ENCODE measurements at regions not wholly inside any gene's neighbourhood (a gene's known extent, or its start where the extent isn't known, plus 50 kb on each side); places are given as distances from the start of the nearest gene placed in this dataset.

DNA sequence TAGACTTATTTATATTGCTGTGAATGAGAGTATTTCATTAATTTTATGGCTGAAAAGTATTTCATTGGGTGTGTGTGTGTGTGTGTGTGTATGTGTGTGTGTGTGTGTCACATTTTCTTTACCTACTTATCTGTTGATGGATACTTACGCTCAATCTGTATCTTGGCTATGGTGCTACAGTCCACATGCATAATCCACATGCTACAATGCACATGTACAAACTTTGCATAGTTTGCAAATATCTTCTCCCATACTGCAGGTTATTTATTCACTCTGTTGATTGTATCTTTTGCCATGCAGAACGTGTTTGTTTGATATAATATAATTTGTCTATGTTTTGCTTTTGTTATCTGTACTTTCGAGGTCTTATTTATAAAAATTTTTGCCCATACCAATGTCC, 167.8 kb downstream of the RAB28 start:
- no peak for DNase-seq

DNA sequence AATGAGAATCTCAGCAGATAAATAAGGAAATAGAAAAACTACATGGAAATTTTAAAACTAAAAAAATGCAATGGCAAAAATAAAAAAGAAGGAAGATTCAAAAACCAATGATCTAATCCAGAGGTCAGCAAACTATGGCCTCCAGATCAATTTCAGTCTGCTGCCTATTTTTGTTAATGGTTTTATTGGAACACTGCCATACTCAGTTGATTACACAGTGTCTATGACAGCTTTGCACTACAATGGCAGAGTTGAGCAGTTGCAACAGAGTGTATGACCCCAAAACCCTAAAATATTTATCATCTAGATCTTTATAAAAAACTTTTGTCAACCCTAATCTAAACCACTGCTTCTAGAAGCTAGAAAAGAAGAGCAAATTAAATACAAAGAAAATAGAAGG, 170.3 kb downstream of the RAB28 start:
- DNase-seq: no peak

DNA sequence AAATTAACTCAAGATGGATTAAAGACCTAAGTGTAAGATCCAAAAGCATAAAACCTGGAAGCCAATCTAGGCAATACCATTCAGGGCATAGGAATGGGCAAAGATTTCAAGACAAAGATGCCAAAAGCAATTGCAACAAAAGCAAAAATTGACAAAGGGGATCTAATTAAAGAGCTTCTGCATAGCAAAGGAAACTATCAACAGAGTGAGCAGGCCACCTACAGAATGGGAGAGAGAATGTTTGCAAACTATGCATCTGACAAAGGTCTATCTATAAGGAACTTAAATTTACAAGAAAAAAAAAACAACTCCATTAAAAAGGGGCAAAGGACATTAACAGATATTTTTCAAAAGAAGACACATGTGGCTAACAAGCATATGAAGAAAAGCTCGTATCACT, 171.9 kb downstream of the RAB28 start:
- no peak for DNase-seq

DNA sequence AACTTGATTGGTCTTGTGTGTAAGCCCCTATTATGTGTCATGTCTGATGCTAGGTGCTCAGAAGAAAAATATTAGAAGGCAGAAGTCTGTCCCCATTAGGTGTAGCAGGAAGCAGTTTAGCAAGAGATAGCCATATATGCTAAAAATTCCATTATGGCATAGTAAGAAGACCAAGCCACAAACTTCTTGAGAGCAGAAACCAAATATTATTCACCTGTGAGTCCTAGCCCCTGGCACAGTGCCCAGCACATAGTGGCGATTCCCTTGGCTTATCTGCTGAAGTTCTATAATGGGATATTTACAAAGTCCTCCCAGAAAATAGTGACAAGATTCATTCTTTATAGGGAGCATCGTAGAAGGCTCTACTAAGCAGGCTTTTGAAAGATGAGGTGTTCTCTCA, 174.4 kb downstream of the RAB28 start:
- DNase-seq: no peak

DNA sequence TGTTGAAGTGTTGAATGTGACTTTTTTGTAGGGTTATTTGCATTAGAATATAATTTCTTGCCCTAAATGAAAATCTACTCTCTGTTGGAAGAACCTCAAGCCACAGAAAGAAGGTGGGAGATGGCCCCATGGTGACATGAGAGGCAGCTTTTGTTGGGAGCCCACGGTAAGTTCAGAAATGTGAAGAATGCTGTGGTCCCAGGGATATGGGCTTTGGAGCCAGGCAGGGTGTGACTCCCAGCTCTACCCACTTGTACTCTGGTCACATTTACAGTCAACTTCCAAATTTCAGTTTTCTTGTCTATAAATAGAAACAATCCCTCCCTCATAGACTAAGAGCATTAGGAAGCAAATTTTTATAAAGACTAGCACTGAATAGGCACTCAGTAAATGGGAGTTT, 177.8 kb downstream of the RAB28 start:
- DNase-seq: no peak

DNA sequence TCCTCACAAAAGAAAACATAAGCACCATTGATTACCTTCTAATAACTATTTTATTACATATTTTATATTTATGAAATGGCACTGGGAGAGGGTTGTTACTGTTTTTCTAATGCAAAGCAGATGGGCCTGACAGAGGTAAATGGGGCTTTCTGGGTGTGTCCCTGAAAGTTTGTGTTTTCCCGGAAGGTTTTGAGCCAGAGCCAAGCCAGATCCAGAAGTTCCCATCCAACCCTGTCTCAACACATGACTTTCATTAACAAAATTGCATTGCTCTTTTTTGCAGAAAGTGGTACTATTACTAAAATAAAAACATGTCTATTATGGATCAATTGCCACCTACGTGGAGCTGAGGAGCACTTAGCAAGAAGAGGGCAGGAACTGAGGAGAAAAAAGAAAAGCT, 181.3 kb downstream of the RAB28 start:
- DNase-seq: no peak

DNA sequence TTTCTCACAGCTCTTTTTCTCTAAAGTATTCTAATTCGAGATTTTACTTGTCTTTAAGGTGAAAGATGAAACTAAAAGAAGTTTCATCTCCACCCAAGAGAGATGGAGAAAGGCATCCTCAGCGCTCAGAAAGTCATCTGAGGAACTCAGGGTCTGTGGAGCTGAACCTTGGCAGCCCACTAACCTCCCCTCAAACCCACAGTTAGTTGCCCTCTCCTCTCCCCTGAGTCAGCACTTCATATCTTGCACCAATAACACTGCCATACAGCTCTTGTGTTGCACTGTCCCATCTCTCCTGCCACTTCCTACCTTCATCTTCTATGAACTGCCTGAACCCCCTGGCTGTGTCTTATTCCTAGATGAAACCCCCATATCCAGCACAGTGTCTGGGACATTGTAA, 184.8 kb downstream of the RAB28 start:
- DNase-seq: no peak

DNA sequence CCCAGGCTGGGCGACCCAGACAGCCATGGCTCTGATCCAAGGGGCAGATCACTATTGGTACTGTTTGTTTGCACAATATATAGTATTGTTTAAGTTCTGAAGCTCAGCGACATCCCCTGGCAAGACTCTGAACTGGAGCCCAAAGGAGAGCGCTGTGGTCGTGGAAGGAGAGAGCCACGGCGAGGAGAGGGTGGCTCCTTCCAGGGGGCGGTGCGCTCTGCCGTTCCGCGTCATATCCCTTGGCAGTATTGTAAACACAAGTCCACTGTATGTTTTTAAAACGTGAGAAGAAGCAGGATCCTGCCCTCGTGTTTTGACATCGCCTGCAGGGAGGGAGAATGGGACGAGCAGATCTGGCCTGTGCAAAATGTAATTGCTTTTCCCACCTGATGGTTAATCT, 185.5 kb downstream of the RAB28 start:
- DNase-seq: no peak

DNA sequence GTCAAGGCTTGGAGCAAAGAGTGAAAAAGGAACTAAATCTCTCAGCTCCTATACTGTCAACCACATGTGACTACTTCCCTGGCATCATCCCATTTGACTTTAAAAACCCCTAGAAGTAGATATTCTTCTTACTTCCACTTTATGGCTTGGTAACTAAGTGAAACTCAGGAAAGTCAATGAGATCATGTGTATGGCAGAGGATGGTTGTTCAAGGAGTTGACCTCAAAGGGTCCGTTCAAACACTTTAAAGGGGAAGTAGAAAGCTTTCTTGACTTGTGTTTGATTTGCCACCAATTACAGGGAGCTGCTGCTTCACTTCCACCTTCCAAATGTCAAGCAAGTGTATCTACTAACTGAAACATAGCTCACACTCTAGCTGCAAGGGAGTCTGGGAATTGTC, 187.2 kb downstream of the RAB28 start:
- no peak for DNase-seq

DNA sequence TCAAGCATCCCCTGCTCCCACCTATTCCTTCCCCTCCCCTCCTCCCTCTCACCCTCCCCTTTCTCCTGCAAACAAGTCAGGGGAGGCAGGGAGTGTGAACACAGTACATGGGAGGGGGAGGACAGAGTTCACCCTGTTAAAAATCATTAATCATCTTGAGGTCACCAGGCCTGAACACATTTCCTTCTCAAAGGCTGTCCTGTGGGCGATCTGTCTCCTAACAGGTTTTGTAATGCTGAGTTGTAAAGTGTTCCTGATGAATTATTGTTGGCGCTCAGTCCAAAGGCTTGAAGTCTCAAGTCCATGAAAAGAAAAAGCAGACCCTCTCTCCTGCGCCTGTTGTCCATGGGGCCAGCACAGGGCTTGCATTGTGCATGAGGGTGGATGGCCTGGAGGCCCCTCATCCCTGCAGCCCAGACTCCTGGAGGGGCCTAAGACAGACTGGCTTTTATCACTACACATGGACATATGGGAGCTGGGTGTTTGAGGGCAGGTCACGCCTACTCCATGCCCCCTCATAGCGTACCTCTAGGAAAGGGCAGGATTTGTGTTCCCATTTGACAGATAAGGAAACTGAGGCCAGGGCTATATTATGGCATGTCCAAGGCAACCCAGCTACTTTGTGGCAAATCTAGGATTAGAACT, 189.1 kb downstream of the RAB28 start:
- no peak for DNase-seq

DNA sequence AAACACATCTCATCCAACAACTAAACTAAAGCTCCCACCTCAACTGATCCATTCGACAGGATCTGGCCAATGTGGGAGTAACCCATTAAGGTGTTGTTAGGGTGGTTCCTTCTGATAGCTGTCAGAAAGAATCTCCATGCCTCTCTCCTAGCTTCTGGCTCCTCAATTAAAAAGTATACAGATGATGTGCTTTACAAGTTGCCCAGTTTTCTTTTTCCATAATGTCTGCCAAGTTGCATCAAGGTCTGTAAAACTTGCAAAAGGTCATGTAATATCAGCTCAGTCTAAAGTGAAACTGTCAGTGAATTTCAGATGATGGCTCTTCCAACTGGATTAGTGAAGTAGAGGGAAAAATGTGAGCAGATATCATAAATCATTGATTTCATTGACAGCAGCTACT, 191.8 kb downstream of the RAB28 start:
- DNase-seq: no peak

DNA sequence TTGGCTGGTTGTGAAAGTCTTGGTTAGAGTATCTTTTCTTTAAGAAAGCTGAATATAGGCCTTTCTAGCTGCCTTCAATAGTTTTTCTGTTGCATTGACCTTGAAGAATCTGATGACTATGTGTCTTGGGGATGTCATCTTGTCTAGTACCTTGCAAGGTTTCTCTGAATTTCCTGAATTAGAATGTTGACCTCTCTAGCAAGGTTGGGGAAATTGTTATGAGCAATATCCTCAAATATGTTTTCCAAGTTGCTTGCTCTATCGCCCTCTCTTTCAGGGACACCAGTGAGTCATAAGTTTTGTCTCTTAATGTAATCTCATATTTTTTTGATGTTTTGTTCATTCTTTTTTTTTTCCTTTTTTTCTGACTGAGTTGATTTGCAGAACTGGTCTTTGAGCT, 194.7 kb downstream of the RAB28 start:
- DNase-seq: no peak

DNA sequence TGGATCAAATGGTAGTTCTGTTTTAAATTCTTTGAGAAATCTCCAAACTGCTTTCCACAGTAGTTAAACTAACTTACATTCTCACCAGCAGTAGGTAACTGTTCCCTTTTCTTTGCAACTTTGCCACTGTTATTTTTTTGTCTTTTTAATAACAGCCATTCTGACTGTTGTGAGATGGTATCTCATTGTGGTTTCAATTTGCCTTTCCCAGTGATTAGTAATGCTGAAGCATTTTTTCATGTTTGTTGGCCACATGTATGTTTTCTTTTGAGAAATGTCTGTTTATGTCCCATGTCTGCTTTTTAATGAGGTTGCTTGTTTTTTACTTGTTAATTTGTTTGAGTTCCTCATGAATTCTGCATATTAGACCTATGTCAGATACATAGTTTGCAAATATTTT, 198.8 kb downstream of the RAB28 start:
- DNase-seq: no peak

DNA sequence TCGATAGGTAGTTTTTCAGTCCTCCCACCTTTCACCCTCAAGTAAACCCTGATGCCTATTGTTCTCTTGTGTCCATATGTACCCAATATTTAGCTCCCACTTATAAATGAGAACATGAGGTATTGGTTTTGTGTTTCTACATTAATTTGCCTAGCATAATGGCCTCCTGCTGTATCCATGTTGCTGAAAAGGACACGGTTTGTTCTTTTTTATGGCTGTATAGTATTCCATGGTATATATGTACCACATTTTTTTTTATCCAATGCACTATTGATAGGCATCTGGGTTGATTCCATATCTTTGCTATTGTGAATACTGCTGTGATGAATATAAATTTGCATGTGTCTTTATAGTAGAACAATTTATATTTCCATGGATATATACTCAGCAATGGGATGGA, 199.2 kb downstream of the RAB28 start:
- DNase-seq: no peak

DNA sequence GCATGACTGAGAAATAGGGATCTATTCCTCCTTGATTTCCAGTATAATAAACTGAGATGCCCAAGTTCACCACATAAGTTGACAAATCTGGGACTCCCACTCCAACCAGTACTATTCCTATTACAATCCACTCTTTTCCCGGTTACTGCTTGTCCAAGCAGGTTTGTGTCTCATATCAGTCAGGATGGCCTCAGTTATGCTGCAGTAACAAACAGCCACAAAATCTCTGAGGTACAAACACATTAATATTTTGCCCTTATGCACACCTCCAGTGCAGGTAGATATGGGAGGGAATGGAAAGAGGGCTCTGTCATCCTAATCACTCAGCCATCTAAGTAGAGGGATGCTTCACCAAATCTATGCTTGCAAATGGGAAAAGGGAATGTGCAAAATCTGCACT, 207.8 kb downstream of the RAB28 start:
- DNase-seq: no peak

DNA sequence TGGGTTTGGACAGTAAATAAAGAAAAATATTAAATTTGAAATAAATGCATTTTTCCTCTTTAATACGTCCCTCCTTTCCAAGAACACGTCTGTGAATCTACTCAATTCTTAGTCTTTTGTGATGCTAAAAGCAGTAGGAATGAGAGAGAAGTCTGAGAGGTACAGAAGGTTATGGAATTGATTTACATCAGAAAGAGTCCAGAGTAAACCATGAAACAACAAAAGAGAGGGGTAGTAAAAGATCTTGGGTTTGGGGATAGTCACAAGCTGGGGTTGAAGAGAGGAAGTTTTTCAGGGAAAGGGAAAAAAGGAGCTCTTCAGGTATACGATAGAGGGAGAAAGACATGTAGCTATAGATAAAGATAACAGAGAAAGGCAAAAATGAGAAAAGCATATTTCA, 215.4 kb downstream of the RAB28 start:
- DNase-seq: no peak

DNA sequence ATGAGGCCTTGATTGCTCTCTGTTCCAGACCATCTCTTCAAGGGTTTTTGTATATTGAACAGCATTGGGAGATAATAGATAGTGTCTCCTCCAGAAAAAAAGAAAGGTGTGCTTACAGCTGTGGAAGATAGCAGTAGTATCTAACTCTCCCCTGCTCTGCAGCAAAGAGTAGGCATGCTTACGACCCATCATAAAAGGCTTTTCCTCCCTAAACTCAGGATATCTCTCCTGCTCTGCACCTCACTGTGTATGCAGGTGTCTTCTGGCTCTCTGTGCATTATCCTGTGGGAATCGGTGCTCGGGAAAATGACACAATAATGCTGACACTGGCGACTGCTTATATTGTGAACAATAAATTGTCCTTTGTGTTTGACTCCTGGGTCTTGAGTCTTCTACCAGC, 216.0 kb downstream of the RAB28 start:
- no peak for DNase-seq

DNA sequence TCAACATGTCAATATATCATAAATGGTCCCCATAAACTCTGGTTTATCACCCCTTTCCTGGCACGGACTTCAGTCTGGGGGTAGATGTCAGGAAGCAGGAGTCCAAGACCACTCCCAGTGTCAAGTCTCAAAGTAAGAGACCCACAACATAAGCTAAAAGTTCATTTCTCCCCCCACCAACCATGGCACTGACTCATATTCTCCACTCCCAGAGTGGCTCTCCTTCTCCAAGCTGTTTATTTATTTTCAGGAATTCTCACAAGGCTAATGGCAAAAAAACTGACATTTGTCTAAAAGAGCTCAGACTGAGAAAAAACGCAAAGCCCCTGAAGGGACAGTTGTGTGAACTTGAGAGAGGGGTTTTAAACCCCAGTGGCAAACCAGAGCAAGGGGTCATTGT, 217.0 kb downstream of the RAB28 start:
- no peak for DNase-seq

DNA sequence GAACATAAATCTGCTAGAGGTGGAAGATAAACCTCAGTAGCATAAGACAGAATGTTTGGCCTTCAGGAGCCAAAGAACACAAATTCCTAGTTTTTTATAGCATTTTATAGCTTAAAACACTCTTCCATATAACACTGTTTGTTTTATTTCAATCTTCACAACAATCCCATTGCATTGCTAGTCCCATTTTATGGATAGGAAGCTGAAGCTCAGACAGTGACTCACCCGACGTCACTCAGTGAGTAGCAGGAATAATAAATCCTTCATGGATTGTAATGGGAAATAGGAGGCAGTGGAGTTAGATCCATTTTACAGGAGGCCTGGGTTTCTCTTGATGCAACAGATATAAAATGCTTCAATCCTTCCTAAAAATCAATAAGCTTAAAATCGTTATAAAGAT, 217.5 kb downstream of the RAB28 start:
- DNase-seq: no peak

DNA sequence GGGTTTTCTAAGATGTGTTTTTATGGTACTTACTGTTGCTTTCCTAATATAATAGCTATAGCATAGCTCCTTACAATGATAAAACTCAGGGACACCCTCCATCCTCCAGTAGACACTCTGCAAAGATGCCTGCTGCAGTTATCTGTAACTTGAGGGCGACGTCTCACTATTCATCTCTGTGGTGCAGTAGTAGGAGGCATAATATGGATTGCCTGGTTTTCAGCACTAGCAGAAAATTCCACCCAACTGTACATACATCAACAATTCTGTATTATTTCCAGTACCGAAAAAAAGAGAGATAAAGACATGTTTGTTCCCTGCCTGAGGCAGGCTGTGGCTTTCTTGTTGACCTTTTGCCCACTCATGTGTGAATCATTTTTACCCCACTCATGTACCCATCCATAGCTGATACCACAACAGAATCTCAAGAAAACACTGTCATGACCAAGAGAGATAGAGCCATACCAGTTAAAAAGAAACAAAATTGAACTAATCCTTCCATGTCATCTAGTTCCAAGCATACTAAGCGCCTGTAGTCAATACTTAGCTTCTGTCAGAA, 220.1 kb downstream of the RAB28 start:
- no peak for DNase-seq

DNA sequence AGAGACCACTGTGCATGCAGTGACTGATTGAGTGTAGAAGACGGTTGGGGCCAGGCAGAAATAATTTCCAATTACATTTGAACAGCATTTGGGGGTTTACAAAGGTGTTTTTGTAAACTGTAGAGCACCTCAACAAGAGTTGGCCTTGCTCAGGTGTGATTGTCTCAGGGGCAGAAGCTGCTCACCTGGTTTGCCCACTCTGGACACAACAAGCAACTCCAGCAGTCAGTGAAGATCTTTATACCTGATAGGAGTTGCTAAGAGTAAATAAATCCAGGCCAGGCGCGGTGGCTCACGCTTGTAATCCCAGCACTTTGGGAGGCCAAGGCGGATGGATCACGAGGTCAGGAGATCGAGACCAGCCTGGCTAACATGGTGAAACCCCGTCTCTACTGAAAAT, 221.3 kb downstream of the RAB28 start:
- no peak for DNase-seq

DNA sequence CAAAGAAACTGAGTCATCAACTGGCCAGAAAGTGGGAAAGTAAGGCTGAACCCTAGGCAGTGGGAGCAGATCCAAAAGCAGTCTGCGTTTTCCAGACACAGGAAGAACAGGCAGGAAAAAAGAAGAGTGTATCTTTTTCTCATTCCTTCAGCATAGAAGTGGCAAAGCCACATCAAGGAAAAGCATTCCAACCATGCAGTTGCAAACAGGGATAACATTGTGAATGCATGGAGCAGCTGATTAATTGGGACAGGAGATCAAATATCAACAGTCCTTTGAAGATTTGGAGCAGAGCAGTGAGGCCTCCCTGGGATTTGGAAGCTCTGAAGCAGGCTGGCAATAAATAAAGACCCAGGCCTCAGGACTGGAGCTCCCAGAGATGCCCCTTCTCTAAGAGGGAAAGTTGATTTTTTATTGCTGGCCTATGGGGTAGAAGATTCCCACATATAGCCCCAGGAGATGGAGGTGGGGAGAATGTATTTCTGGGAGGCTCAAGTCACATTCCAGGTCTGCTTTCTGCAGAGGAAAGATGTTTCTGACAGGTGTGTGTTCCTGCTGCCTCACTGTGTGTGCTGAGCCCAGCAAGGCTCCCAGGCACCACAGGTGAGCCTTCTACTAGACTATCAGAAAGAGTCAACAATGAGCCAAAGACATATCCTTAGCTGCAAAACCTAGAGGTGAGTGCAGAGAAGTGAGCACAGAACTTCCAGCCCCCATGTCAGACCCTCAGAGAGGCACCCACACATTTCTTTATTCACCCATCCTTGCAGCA, 222.5 kb downstream of the RAB28 start:
- no peak for DNase-seq

DNA sequence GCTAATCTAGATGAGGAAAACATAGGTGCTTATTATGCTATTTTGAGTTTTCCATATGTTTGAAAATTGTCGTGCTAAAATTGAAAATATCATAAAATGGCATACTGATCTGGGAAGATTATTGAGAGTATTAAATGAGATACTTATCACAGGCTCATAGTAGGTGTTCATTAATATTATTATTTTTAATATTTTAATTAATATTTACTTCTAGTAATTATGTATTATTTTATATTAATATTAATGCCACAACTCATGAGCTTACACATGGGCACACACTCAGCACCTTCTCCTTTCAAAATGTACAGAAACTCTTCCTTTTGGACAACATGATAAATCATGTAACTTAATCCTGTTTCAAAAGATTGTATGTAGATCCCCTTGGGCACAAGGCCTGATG, 223.6 kb downstream of the RAB28 start:
- DNase-seq: no peak

DNA sequence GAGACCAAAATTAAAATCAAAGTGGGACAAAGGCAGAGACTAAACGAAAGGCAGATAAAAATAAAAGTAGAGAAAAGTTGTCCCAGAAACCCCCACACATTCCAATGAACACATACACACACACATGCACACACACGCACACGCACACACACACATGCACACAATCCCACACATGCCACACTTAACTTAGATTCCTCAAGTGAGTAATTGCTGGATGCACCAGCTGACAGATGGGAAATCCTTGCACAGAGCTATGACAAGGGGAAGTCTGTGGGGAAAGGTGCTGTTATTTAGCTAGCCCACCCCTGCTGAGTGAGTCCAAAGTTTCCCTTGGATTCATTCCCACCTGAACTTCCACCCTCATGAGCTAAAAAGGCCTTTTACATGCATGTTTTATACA, 233.9 kb downstream of the RAB28 start:
- no peak for DNase-seq
